ENCODE measurements at regions not wholly inside any gene's neighbourhood (a gene's known extent, or its start where the extent isn't known, plus 50 kb on each side); places are given as distances from the start of the nearest gene placed in this dataset.

DNA sequence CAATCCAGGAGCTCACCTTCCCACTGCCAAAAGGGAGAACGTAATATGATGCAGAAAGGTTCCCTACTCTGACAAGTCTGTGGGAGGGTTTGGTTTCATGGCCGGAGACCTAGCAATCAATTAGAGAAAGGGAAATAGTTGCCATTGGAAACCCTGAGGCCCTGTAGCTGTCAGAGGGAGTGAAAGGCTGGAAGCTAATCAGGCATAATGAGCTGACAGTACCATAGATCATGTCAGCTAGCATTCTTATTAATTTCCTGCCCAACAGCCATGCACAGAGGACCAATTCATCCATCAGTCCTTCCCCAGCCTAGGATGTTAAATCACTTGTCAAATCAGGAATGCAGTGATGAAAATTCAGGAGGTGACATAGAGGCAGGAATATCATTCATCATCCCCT is 527.3 kb downstream of the PLPP3 start:
- ATAC-seq, result no peak
- H3K4me2 ChIP-seq, result no peak overlapping the region
- H3K9me3 ChIP-seq, result no peaks in the 10 kb centered on the region
- no peak for FAIRE-seq
- no peak for DNase-seq (ENCODE audit: low read depth in 1 of 2, low spot score in 1 of 2)
- 57% methylated on average over 2 of the region's 2 CpGs for WGBS (ENCODE audit: missing lambda C conversion rate)
- H3K27ac ChIP-seq, result no peak overlapping the region
- no peaks in the 10 kb centered on the region for H3K4me1 ChIP-seq
- CTCF ChIA-PET, result no interaction called here
- H3K4me3 ChIP-seq, result no peak overlapping the region
- TF ChIP-seq TFCP2L1 (CRISPR knock-in tag; IDR thresholded peaks at IDR 0.05) (no peak), CEBPB (IDR thresholded peaks at IDR 0.05) (no peak), EHMT2 (IDR thresholded peaks at IDR 0.05; ENCODE audit: low read depth) (no peak), ELK1 (IDR thresholded peaks at IDR 0.05; ENCODE audit: low read depth, low read length) (no peak), JUNB (IDR thresholded peaks at IDR 0.05) (no peak), RNF2 (IDR thresholded peaks at IDR 0.05; ENCODE audit: borderline replicate concordance, low read depth) (no peak), MAZ (IDR thresholded peaks at IDR 0.05; ENCODE audit: borderline replicate concordance, low read depth, low read length) (no peak), RAD21 (conservative IDR thresholded peaks at IDR 0.05 in 1 of 2, IDR thresholded peaks at IDR 0.05 in 1 of 2) (no peak), CBX2 (IDR thresholded peaks at IDR 0.05; ENCODE audit: borderline replicate concordance, low read depth) (no peak), HOXA7 (CRISPR knock-in tag; IDR thresholded peaks at IDR 0.05) (no peak)
- TF ChIP-seq, protein P1, sequence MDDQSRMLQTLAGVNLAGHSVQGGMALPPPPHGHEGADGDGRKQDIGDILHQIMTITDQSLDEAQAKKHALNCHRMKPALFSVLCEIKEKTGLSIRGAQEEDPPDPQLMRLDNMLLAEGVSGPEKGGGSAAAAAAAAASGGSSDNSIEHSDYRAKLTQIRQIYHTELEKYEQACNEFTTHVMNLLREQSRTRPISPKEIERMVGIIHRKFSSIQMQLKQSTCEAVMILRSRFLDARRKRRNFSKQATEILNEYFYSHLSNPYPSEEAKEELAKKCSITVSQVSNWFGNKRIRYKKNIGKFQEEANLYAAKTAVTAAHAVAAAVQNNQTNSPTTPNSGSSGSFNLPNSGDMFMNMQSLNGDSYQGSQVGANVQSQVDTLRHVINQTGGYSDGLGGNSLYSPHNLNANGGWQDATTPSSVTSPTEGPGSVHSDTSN (IDR thresholded peaks at IDR 0.05), result no peak
- POLR2A ChIA-PET, result no interaction called here

DNA sequence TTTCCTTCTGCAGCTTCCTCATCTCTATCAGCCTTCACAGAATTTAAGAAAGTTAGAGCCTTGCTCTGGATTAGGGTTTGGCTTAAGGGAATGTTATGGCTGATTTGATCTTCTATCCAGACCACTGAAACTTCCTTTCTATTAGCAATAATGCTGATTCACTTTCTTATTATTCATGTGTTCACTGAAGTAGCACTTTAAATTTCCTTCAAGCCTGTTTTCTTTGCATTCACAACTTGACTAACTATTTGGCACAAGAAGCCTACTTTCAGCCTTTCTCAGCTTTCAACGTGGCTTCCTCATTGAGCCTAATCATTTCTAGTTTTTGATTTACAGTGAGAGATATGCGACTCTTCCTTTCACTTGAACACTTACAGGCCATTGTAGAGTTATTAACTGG is 528.5 kb downstream of the PLPP3 start:
- WGBS (ENCODE audit: missing lambda C conversion rate), result 20% methylated on average over 2 of the region's 2 CpGs
- ATAC-seq, result no peak
- FAIRE-seq, result no peak
- no peak overlapping the region for H3K4me3 ChIP-seq
- no peaks in the 10 kb centered on the region for H3K9me3 ChIP-seq
- H3K27ac ChIP-seq, result no peak overlapping the region
- DNase-seq (ENCODE audit: low read depth in 1 of 2, low spot score in 1 of 2), result no peak
- POLR2A ChIA-PET, result no interaction called here
- TF ChIP-seq HOXA7 (CRISPR knock-in tag; IDR thresholded peaks at IDR 0.05) (no peak), FOSB (CRISPR knock-in tag; IDR thresholded peaks at IDR 0.05) (no peak), NR3C1 (IDR thresholded peaks at IDR 0.05) (no peak), RNF2 (IDR thresholded peaks at IDR 0.05; ENCODE audit: borderline replicate concordance, low read depth) (no peak), ATOH8 (CRISPR knock-in tag; IDR thresholded peaks at IDR 0.05; ENCODE audit: low read depth) (no peak), HDAC2 (IDR thresholded peaks at IDR 0.05) (no peak), EP300 (IDR thresholded peaks at IDR 0.05) (no peak), SMC3 (IDR thresholded peaks at IDR 0.05) (no peak), JUNB (IDR thresholded peaks at IDR 0.05) (no peak), RAD21 (conservative IDR thresholded peaks at IDR 0.05 in 1 of 2, IDR thresholded peaks at IDR 0.05 in 1 of 2) (no peak), MAZ (IDR thresholded peaks at IDR 0.05; ENCODE audit: borderline replicate concordance, low read depth, low read length) (no peak), MAX (IDR thresholded peaks at IDR 0.05) (no peak), EHMT2 (IDR thresholded peaks at IDR 0.05; ENCODE audit: low read depth) (no peak), PHF8 (IDR thresholded peaks at IDR 0.05; ENCODE audit: borderline replicate concordance, low read depth) (no peak), SREBF2 (IDR thresholded peaks at IDR 0.05) (no peak), CHD4 (IDR thresholded peaks at IDR 0.05; ENCODE audit: borderline replicate concordance) (no peak)
- TF ChIP-seq, protein P1 (IDR thresholded peaks at IDR 0.05), result no peak
- TF ChIP-seq, protein P2, sequence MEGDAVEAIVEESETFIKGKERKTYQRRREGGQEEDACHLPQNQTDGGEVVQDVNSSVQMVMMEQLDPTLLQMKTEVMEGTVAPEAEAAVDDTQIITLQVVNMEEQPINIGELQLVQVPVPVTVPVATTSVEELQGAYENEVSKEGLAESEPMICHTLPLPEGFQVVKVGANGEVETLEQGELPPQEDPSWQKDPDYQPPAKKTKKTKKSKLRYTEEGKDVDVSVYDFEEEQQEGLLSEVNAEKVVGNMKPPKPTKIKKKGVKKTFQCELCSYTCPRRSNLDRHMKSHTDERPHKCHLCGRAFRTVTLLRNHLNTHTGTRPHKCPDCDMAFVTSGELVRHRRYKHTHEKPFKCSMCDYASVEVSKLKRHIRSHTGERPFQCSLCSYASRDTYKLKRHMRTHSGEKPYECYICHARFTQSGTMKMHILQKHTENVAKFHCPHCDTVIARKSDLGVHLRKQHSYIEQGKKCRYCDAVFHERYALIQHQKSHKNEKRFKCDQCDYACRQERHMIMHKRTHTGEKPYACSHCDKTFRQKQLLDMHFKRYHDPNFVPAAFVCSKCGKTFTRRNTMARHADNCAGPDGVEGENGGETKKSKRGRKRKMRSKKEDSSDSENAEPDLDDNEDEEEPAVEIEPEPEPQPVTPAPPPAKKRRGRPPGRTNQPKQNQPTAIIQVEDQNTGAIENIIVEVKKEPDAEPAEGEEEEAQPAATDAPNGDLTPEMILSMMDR (IDR thresholded peaks at IDR 0.05), result no peak
- H3K4me1 ChIP-seq, result no peaks in the 10 kb centered on the region
- H3K4me2 ChIP-seq, result no peak overlapping the region
- CTCF ChIA-PET, result no interaction called here
